ENCODE measurements at regions not wholly inside any gene's neighbourhood (a gene's known extent, or its start where the extent isn't known, plus 50 kb on each side); places are given as distances from the start of the nearest gene placed in this dataset.

DNA sequence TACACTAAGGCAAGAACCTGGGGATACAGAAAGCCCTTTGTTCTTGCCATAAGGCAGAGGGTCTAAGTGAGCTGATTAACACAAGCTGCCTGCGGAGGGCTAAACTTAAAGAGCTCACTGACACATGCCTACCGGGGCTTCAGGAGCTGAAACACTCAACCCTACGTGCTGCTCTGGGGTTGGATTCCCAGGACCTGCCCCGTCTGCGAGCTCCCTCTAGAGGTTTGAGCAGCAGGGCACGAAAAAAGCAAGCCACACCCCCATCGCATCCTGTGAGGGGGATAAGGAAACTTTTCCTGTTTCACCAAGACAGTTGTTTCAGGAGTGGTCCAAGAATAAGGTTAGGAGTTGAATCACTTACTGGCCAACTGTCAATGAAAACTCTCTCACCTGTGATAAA, 562.1 kb downstream of the TMX3 start:
- H3K4me1 ChIP-seq (ENCODE audit: low read depth) = no peaks in the 10 kb centered on the region
- no peaks in the 10 kb centered on the region for H3K9me3 ChIP-seq
- TF ChIP-seq, protein P1, sequence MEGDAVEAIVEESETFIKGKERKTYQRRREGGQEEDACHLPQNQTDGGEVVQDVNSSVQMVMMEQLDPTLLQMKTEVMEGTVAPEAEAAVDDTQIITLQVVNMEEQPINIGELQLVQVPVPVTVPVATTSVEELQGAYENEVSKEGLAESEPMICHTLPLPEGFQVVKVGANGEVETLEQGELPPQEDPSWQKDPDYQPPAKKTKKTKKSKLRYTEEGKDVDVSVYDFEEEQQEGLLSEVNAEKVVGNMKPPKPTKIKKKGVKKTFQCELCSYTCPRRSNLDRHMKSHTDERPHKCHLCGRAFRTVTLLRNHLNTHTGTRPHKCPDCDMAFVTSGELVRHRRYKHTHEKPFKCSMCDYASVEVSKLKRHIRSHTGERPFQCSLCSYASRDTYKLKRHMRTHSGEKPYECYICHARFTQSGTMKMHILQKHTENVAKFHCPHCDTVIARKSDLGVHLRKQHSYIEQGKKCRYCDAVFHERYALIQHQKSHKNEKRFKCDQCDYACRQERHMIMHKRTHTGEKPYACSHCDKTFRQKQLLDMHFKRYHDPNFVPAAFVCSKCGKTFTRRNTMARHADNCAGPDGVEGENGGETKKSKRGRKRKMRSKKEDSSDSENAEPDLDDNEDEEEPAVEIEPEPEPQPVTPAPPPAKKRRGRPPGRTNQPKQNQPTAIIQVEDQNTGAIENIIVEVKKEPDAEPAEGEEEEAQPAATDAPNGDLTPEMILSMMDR (IDR thresholded peaks at IDR 0.05) = no peak
- ATAC-seq (no peak), DNase-seq (no peak)
- no peak overlapping the region for H3K4me3 ChIP-seq
- intact Hi-C loops (cut with DNase I, micrococcal nuclease) = no loop called here
- no peaks in the 10 kb centered on the region for H3K36me3 ChIP-seq (ENCODE audit: low read depth)

DNA sequence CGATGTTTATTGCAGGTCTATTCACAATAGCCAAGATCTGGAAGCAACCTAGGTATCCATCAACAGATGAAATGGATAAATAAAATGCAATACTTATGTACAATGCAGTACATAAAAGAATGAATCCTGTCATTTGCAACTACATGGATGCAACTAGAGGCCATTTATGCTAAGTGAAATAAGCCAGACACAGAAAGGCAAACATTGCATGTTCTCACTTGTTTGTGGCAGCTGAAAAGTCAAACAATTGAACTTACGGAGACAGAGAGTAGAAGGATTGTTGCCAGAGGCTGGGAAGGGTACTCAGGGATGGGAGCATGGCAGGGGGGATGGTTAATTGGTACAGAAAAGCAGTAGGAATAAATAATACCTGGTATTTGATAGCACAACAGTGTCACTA, 563.9 kb downstream of the TMX3 start:
- no peaks in the 10 kb centered on the region for H3K36me3 ChIP-seq (ENCODE audit: low read depth)
- no peak overlapping the region for H3K4me3 ChIP-seq
- no peaks in the 10 kb centered on the region for H3K9me3 ChIP-seq
- TF ChIP-seq, protein P1 (IDR thresholded peaks at IDR 0.05) = no peak
- intact Hi-C loops (cut with DNase I, micrococcal nuclease) = no loop called here
- H3K4me1 ChIP-seq (ENCODE audit: low read depth) = no peaks in the 10 kb centered on the region
- no peak for ATAC-seq
- no peak for DNase-seq

DNA sequence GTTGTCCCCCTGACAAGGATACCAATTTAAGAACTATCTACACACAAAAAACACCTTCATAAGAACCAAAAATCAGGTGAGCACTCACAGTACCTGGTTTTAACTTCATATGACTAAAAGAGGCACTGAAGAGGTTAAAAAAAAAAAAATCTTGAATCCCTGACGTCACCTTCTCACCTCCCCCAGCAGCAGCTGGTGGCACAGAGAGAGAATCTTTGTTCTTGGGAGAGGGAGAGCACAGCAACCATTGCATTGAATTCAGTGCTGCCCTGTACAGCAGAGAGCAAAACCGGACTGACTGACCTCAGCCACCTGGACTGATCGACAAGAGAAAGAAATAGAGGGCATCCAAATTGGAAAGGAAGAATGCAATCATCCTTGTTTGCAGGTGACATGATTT, 566.0 kb downstream of the TMX3 start:
- DNase-seq = no peak
- H3K36me3 ChIP-seq (ENCODE audit: low read depth) = no peaks in the 10 kb centered on the region
- no peaks in the 10 kb centered on the region for H3K4me1 ChIP-seq (ENCODE audit: low read depth)
- intact Hi-C loops (cut with DNase I, micrococcal nuclease) = no loop called here
- no peaks in the 10 kb centered on the region for H3K9me3 ChIP-seq
- TF ChIP-seq, protein P1 (IDR thresholded peaks at IDR 0.05) = no peak
- ATAC-seq = no peak
- H3K4me3 ChIP-seq = no peak overlapping the region

DNA sequence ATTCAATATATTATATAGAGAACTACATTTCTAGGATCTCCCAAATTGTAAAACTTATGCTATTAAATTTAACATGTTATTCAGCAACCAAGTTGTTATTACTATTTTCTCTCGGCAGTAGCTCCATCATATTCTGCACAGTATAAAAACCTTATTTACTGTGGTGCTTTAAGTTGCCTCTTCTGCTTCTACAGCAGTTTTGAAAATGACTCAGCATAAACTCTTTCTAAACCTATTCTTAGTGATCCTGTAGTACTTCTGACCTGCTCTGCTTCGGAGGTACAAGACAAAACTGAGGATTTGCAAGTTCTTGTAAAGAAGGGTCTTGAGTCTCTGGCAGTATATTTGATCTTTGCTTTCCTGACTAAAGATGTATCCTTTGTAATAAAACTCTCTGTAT, 567.2 kb downstream of the TMX3 start:
- no peaks in the 10 kb centered on the region for H3K9me3 ChIP-seq
- ATAC-seq = no peak
- TF ChIP-seq, protein P1 (IDR thresholded peaks at IDR 0.05) = no peak
- H3K4me3 ChIP-seq = no peak overlapping the region
- intact Hi-C loops (cut with DNase I, micrococcal nuclease) = no loop called here
- H3K4me1 ChIP-seq (ENCODE audit: low read depth) = no peaks in the 10 kb centered on the region
- no peak for DNase-seq
- H3K36me3 ChIP-seq (ENCODE audit: low read depth) = no peaks in the 10 kb centered on the region

DNA sequence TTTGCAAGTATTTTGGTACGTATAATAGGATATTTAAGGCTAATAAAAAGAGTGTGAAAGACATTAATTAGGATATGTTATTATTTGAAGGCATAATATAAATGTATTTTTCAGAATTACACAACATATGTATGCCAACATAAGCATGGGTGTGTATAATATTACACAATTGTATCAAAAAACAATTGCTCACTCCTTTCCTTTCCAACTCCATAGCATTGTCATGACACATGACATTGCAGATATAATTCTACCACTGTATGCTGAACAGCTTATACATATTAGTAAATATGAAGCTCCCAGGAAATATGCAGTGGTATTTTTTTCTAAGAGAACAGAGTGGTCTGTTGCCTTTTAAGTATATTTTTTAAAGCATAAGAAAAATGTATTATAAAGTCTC, 593.1 kb downstream of the TMX3 start:
- DNase-seq = no peak
- TF ChIP-seq, protein P1 (IDR thresholded peaks at IDR 0.05) = no peak
- intact Hi-C loops (cut with DNase I, micrococcal nuclease) = no loop called here
- Histone ChIP-seq H3K36me3 (ENCODE audit: low read depth) (no peaks in the 10 kb centered on the region), H3K9me3 (no peaks in the 10 kb centered on the region), H3K4me3 (no peak overlapping the region), H3K4me1 (ENCODE audit: low read depth) (no peaks in the 10 kb centered on the region)
- no peak for ATAC-seq

DNA sequence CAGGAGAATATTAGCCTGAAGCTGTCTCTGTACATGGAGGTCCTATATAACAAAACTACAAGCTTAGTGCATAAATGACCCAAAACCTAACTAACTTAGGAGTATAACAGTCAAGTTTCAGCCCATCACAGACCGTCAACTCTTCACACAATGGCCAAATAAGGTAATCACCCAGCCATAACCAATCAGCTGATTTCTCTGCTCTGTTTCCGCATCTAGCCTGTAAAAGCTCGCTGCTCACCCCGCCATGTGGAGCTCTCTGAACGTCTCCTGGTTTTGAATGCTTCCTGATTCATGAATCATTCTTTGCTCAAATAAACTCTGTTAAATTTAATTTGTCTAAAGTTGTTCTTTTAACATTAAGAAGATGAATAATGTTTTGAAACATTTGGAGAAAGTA, 593.6 kb downstream of the TMX3 start:
- DNase-seq (no peak), ATAC-seq (no peak)
- intact Hi-C loops (cut with DNase I, micrococcal nuclease) = no loop called here
- TF ChIP-seq, protein P1 (IDR thresholded peaks at IDR 0.05) = no peak
- Histone ChIP-seq H3K4me3 (no peak overlapping the region), H3K9me3 (no peaks in the 10 kb centered on the region), H3K36me3 (ENCODE audit: low read depth) (no peaks in the 10 kb centered on the region), H3K4me1 (ENCODE audit: low read depth) (no peaks in the 10 kb centered on the region)
